HAP-1 (cell line): ENCODE measurements at regions not wholly inside any gene's neighbourhood (a gene's known extent, or its start where the extent isn't known, plus 50 kb on each side); places are given as distances from the start of the nearest gene placed in this dataset.

ENCODE experiments used
- DNase-seq, 2 experiments: peaks; one replicate each; pipeline ENCODE4 v3.0.0-alpha.2; 2016 to 2020; ENCODE audit warnings: low spot score in 2 of 2
- H3K27me3 ChIP-seq: fragments of 250-450 bp; sonication (Bioruptor Pico); 2 replicates; pipeline ENCODE4 v1.5.1; 2020; ENCODE audit warnings: low read depth, mild to moderate bottlenecking, moderate library complexity
- H3K36me3 ChIP-seq: fragments of 250-450 bp; sonication (Bioruptor Pico); replicated peaks from 2 replicates; pipeline ENCODE4 v1.5.1; 2020; ENCODE audit warnings: mild to moderate bottlenecking
- H3K4me1 ChIP-seq: fragments of 250-450 bp; sonication (Bioruptor Pico); 2 replicates; pipeline ENCODE4 v1.5.1; 2020; ENCODE audit warnings: mild to moderate bottlenecking
- H3K4me3 ChIP-seq: fragments of 250-450 bp; sonication (Bioruptor Pico); 2 replicates; pipeline ENCODE4 v1.5.1; 2020; ENCODE audit warnings: mild to moderate bottlenecking, moderate library complexity
- H3K9me3 ChIP-seq: fragments of 250-450 bp; sonication (Bioruptor Pico); 2 replicates; pipeline ENCODE4 v1.5.1; 2020; ENCODE audit warnings: mild to moderate bottlenecking, moderate library complexity
- in situ Hi-C: fragments of 300-500 bp; cut with MboI; formaldehyde crosslinking; loops from 3 replicates; pipeline ENCODE4 v1.14.3; 2020; ENCODE audit warnings: low sequenced_read_pairs, inconsistent platforms, mixed read lengths

DNA sequence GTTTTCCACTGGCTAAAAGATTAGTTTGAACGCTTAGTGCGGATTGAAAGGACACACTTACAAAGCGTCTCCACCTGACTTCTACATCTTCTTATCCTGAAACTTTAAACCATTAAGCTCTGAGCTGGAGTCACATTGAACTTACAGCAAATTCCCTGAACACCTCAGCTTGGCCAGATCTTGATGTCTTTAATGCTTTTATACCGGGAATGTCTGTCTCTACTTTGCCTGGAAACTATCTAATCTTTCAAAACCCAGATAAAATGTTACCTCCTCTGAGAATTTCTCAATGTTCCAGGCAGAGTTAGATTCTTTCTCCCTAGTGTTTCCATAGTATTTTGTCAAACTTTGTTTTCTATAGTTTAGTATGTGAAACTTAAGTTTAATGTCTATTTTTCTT is 179.9 kb downstream of the DTHD1 start:
- in situ Hi-C loops = no loop called here
- Histone ChIP-seq H3K36me3 (no peaks in the 10 kb centered on the region), H3K27me3 (no peaks in the 10 kb centered on the region), H3K9me3 (no peaks in the 10 kb centered on the region), H3K4me3 (no peak overlapping the region), H3K4me1 (no peaks in the 10 kb centered on the region)
- no peak for DNase-seq

DNA sequence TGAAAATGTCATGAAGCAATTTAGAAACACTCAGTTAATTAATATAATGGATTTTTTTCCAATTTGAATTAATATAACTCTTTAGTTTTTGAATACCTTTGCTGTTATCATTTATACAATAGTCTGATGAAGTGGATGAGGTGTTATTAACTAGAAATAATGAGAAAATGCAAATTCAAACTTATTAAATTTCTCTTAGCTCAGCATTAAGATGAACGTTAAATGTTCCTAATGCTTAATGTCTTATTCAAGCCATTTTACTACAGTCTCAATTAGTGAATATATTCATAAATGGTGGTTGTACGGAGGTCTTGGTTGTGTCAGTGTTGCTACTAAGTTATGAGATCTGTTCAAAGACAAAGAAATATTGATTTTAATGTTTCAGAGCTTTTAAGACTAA is 186.3 kb downstream of the DTHD1 start:
- Histone ChIP-seq H3K27me3 (no peaks in the 10 kb centered on the region), H3K9me3 (no peaks in the 10 kb centered on the region), H3K4me1 (no peaks in the 10 kb centered on the region), H3K36me3 (no peaks in the 10 kb centered on the region), H3K4me3 (no peak overlapping the region)
- in situ Hi-C loops = no loop called here
- no peak for DNase-seq

DNA sequence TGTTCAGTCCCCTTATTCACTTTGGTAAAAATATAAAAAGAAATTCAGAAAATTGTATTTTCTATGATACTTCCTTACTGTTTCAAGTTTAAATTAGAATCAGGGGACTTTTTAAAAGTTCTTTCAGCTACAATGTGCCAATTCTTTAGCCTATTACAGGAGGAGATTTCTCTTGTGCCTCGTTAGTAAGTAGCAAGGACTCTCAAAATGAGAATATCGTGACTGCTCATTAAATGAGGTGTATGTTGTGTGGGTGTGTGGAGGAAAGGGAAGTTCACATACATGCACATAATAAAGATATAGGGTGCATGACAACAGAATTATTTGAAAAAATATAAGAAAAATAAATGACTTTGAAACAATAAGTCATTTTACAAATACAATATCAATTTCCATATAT is 190.5 kb downstream of the DTHD1 start:
- Histone ChIP-seq H3K4me3 (no peak overlapping the region), H3K36me3 (no peaks in the 10 kb centered on the region), H3K4me1 (no peaks in the 10 kb centered on the region), H3K27me3 (no peaks in the 10 kb centered on the region), H3K9me3 (no peaks in the 10 kb centered on the region)
- no peak for DNase-seq
- in situ Hi-C loops = no loop called here

DNA sequence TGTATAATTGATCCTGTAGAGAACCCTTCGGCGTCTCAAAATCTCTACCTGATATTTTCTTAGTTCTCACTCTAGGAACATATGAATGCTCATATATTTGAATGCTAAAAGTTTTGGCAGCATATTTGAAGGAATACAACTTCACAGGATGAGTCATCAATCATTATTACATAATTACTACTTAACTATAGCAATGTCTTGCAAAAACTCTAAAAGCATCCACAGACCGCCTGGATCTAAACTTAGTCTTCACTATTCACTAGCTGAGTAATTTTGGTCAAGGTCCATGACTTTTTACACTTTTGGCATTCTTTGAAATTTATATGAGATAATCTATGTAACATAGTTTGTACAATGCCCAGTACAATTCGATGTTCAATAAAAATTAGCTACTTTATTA is 194.7 kb downstream of the DTHD1 start:
- H3K4me3 ChIP-seq = no peak overlapping the region
- no peaks in the 10 kb centered on the region for H3K4me1 ChIP-seq
- H3K27me3 ChIP-seq = no peaks in the 10 kb centered on the region
- no peaks in the 10 kb centered on the region for H3K9me3 ChIP-seq
- no peaks in the 10 kb centered on the region for H3K36me3 ChIP-seq
- no peak for DNase-seq
- in situ Hi-C loops = no loop called here

DNA sequence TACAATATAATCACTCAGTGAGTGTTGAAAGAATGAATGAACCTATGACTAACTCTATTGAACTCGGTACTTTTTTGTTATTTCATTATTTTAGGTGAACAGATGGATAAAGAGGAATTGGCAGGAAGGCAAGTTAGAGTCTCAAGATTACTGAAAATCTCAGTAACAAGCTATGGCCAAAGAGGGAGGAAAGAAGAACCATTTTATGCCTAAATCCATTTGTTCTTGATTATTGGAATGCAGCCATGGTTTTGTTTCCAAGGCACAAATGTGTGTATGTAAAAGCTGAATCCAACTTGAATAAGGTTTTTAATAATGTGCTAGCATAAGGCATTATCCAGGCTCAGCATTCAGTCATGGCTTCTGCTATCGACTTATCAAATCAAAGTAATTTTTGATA is 196.4 kb downstream of the DTHD1 start:
- Histone ChIP-seq H3K27me3 (no peaks in the 10 kb centered on the region), H3K4me1 (no peaks in the 10 kb centered on the region), H3K4me3 (no peak overlapping the region), H3K36me3 (no peaks in the 10 kb centered on the region), H3K9me3 (no peaks in the 10 kb centered on the region)
- in situ Hi-C loops = no loop called here
- DNase-seq = no peak

DNA sequence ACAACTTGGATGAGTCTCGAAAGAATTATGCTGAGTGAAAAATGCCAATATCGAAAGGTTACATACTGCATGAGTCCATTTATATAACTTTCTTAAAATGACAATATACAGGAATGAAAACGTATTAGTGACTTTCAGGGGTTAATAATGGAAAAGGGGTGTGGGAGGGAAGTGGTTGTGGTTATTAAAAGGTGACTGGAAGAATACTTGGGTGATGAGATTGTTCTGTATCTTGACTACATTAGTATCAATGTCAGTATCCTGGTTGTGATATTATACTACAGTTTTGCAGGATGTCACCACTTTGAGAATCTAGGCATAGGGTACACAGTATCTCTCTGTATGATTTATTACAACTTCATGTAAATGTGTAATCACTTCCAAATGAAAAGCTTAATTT is 204.5 kb downstream of the DTHD1 start:
- in situ Hi-C loops = no loop called here
- no peaks in the 10 kb centered on the region for H3K9me3 ChIP-seq
- H3K4me3 ChIP-seq = no peak overlapping the region
- H3K36me3 ChIP-seq = no peaks in the 10 kb centered on the region
- no peaks in the 10 kb centered on the region for H3K27me3 ChIP-seq
- no peak for DNase-seq
- H3K4me1 ChIP-seq = no peaks in the 10 kb centered on the region

DNA sequence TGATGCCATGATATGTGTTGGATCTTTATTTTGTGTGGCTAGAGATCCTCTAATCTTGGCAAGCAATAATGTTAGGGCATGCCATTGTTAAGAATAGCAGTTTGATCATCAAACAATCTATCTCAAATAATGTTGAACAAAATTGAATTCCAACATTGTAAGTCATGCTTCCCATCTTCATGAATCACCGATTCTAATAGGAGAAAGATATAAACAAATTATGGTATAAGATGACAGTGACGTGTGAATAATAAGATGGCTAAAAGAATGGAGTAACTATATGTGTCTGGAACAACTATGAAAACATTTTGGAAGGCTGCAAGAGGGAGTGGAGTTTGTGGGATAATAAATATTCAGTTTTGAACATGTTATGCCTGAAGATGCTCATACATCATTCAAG is 208.4 kb downstream of the DTHD1 start:
- Histone ChIP-seq H3K27me3 (no peaks in the 10 kb centered on the region), H3K4me1 (no peaks in the 10 kb centered on the region), H3K9me3 (no peaks in the 10 kb centered on the region), H3K36me3 (no peaks in the 10 kb centered on the region), H3K4me3 (no peak overlapping the region)
- in situ Hi-C loops = no loop called here
- DNase-seq = no peak

DNA sequence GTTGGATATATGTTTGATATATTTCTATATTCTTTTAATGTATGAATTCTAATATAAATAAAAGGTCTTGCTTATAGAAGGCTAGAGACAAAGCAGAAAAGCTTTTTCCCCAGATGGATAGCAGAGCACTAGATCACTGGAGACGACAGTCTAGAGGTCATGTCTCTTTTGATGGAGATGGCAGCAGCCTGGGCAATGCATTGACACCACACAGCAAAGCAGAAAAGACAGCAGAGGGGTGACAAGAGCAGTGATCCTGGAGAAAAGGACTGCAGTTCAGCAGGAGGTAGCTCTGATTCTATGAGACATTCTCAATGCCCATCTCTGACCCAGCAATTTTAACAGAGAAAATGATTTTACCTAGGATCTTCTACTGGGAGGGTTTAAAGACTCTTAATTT is 210.6 kb downstream of the DTHD1 start:
- no peaks in the 10 kb centered on the region for H3K27me3 ChIP-seq
- no peaks in the 10 kb centered on the region for H3K4me1 ChIP-seq
- DNase-seq = no peak
- H3K4me3 ChIP-seq = no peak overlapping the region
- no peaks in the 10 kb centered on the region for H3K36me3 ChIP-seq
- in situ Hi-C loops = no loop called here
- no peaks in the 10 kb centered on the region for H3K9me3 ChIP-seq

DNA sequence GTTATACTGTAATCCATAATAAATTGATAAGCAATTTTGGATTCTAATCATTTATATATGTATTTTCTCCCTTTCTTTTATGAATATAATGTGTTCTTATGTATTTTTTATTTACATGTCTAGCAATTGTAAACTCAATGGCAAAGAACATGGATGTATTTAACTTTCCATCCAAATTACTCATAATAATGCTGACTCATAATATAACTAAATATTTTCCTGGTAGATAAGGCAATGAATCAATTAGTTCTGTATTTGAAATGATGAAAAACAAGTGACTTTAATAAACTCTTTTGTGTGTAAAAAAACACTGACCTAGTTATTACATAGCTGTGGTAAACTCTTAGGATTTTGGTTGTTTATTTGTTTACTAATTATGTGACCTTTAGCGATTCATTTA is 211.2 kb downstream of the DTHD1 start:
- H3K36me3 ChIP-seq = no peaks in the 10 kb centered on the region
- H3K9me3 ChIP-seq = no peaks in the 10 kb centered on the region
- no peak for DNase-seq
- in situ Hi-C loops = no loop called here
- H3K27me3 ChIP-seq = no peaks in the 10 kb centered on the region
- no peaks in the 10 kb centered on the region for H3K4me1 ChIP-seq
- no peak overlapping the region for H3K4me3 ChIP-seq

DNA sequence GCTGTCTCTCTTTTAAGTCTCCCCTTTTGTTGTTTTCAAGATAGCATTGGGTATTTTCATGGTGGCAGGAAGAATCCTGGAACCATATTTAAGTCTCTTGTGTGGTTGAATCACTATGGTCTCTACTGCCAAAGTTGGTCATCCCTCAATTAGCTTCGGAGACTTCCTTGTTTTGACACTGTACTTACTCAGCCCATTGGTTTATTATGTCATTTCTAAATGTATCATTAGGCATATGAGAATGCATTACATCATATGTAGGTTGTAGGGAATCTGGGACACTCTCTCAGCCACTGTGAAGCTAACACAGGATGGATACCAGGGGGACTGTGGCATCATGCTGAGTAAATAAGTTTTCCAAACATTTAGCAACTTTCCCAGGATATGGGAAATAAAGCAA is 211.8 kb downstream of the DTHD1 start:
- Histone ChIP-seq H3K36me3 (no peaks in the 10 kb centered on the region), H3K27me3 (no peaks in the 10 kb centered on the region), H3K9me3 (no peaks in the 10 kb centered on the region), H3K4me3 (no peak overlapping the region), H3K4me1 (no peaks in the 10 kb centered on the region)
- DNase-seq = no peak
- in situ Hi-C loops = no loop called here

DNA sequence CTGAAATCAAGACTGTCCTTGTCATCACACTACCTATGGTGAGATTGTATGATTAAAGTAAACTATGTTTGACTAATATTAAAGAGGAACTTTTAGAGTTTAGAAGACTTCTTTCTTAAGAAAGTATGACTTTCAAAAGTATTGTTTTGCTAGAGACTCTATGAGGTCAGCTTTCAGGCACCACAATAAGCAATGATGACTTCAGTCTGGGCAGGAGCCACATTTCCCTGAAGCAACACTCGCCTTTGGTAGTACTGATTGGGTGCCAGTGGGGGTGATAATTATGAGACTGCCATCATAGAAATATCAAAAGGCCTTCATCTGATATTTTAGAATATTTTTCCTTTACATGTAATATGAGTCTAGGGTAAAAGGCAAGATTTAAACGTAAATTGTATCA is 212.6 kb downstream of the DTHD1 start:
- Histone ChIP-seq H3K9me3 (no peaks in the 10 kb centered on the region), H3K4me3 (no peak overlapping the region), H3K27me3 (no peaks in the 10 kb centered on the region), H3K4me1 (no peaks in the 10 kb centered on the region), H3K36me3 (no peaks in the 10 kb centered on the region)
- in situ Hi-C loops = no loop called here
- DNase-seq = no peak

DNA sequence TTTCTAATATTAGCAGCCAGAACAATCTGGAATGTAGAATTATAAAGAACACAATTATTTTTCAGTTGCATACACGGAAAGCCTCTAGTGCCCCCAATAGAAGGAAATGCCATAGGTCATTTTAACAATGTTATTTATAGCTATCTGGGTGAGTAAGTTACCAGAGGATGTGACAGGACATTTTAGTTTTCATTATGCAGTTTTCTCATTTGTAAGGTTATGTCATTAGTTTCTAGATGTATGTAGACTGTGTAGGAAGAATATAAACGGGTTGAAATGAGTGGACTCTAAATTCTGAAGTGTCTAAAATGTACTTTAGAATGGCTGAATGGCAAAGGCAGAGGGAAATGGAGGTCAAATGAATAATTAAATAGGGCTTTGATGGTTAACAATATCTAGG is 213.3 kb downstream of the DTHD1 start:
- no peaks in the 10 kb centered on the region for H3K9me3 ChIP-seq
- in situ Hi-C loops = no loop called here
- H3K36me3 ChIP-seq = no peaks in the 10 kb centered on the region
- H3K4me3 ChIP-seq = no peak overlapping the region
- no peak for DNase-seq
- H3K4me1 ChIP-seq = no peaks in the 10 kb centered on the region
- no peaks in the 10 kb centered on the region for H3K27me3 ChIP-seq

DNA sequence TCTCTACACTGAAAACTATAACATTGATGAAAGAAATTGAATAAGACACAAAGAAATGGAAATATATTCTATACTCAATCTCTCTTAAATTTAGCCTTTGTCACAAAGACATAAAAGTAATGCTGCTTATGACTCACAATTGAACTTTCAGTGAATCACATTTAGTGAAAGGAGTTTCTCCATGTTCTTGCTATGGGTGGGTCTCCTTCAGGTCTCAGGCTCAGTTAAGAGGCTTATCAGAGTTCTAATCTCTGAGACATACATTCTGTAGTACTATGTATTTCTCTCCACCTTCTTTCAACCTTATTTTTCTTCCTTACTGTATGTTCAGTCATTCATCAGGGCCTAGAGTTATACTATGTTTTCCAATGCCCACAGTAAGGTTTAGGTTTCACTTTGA is 220.9 kb downstream of the DTHD1 start:
- H3K4me1 ChIP-seq = no peaks in the 10 kb centered on the region
- in situ Hi-C loops = no loop called here
- no peak for DNase-seq
- H3K27me3 ChIP-seq = no peaks in the 10 kb centered on the region
- H3K36me3 ChIP-seq = no peaks in the 10 kb centered on the region
- no peak overlapping the region for H3K4me3 ChIP-seq
- no peaks in the 10 kb centered on the region for H3K9me3 ChIP-seq

DNA sequence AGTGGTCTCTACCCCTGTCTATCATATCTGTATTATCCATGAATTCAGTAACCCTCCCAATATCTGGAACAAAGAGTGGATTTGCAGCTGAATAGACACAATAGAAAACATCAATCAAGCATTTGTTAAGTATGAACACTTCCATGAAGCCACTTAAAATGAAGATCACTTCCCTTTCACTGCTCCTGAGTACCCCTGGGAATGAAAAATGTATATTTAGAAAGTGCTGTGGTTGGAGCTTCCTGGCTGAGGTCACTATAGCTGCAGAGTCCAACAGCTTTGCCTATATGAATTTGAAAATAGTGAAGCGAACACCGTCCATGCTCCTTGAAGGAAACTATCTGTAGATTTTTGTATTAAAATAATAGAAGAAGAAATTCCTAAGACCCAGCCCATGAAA is 227.0 kb downstream of the DTHD1 start:
- H3K4me1 ChIP-seq = no peaks in the 10 kb centered on the region
- no peaks in the 10 kb centered on the region for H3K9me3 ChIP-seq
- no peaks in the 10 kb centered on the region for H3K36me3 ChIP-seq
- in situ Hi-C loops = no loop called here
- DNase-seq = no peak
- no peak overlapping the region for H3K4me3 ChIP-seq
- H3K27me3 ChIP-seq = no peaks in the 10 kb centered on the region

DNA sequence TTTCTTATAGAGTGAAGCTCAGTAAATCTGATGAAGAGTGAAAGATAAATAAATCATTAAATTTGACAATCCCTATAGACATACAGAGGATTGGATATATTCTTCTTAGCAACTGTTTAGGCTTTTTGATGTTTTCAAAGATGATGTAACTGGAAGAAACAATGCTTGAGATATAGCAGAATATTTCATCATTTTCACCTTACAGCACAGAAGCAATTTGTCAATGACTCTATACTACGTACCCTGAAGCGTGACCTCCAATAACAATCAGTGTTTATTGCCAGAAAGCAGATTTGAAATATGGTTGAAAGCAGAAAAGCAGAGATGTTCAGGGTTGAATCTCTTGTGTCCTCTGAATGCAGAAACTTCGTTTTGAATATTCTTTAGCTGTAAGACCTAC is 228.4 kb downstream of the DTHD1 start:
- in situ Hi-C loops = no loop called here

More for the DNA sequence above, 228.4 kb downstream of the DTHD1 start:
- Histone ChIP-seq H3K36me3 (no peaks in the 10 kb centered on the region), H3K9me3 (no peaks in the 10 kb centered on the region), H3K4me3 (no peak overlapping the region), H3K4me1 (no peaks in the 10 kb centered on the region), H3K27me3 (no peaks in the 10 kb centered on the region)
- no peak for DNase-seq
